GM18867 (cell line): ENCODE measurements at regions not wholly inside any gene's neighbourhood (a gene's known extent, or its start where the extent isn't known, plus 50 kb on each side); places are given as distances from the start of the nearest gene placed in this dataset.
"Not testable (repeated sequence)": the region's sequence is repeated elsewhere in the genome, so short reads cannot be mapped to it uniquely, and the experiment has no call there.

Experiments
- ATAC-seq: cut with Tn5 transposase; IDR thresholded peaks from one replicate; pipeline ENCODE4 v1.9.1; 2021; ENCODE audit warnings: mild to moderate bottlenecking, moderate library complexity; ENCODE audit not compliant: unreplicated experiment

DNA sequence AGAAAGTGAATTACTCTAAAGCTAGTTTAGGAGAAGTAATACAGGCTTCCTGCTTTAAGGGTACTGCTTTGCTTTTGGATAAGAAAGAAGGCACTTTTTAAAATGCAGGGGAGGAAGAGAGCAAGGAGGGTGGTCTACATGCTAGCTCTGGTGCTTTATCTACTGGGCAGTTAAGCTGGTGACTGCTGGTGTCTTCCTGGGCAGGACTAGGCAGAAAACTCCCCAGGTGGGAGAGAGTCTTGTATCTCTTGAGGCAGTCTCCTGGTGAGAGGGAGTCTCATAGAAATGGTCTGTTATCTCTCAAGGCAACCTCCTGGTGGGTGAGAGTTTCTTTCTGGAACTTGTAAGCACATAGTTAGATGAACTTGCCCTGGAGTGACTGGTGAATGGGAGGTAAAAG lies 953.9 kb upstream of the GOT2 start:
- no peak for ATAC-seq

GRCh38 chr16:59686405-59686804 lies 952.3 kb upstream of the GOT2 start:
- ATAC-seq: no peak

- no peak for ATAC-seq
Observed at GRCh38 chr16:59684911-59685310, 950.8 kb upstream of the GOT2 start.

GRCh38 chr16:59683709-59684108 lies 949.6 kb upstream of the GOT2 start:
- ATAC-seq: no peak

GRCh38 chr16:59665618-59666220 lies 931.6 kb upstream of the GOT2 start:
- ATAC-seq: no peak

GRCh38 chr16:59658572-59658971 lies 924.5 kb upstream of the GOT2 start:
- ATAC-seq: no peak

GRCh38 chr16:59655031-59655430 lies 920.9 kb upstream of the GOT2 start:
- no peak for ATAC-seq

DNA sequence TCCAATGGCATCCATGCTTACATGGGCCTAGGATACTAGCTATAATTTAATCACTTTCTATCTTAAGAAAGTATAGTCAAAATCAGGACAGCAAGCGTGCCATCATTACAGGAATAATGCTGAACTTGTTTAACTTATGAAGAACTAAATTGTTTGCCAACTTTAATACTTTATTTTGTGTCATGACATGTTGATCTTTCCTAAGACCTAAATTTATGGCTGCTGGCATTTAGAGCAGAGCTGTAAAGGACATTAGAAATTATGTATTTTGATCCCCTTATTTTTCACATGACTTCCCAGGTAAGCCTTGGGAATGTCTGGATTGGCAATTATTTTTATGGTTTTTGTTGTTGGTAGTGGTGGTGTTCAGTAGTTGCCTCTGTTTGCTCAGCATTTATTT lies 920.3 kb upstream of the GOT2 start:
- no peak for ATAC-seq

DNA sequence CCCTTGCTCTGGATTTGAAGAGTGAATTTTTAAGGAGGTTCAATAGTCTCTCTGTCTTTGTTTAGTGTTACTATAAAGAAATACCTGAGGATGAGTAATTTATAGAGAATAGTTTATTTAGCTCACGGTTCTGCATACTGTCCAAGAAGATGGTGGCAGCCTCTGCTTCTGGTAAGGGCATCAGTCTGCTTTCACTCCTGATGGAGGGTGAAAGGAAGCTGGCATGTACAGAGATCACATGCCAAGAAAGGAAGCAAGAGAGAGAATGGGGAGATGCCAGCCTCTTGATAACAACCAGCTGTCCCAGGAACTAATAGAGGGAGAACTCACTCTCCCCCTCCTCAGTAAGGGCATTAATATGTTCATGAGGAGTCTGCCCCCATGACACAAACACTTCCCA lies 917.5 kb upstream of the GOT2 start:
- no peak for ATAC-seq

- ATAC-seq: no peak
Observed at GRCh38 chr16:59645194-59645593, 911.1 kb upstream of the GOT2 start.

DNA sequence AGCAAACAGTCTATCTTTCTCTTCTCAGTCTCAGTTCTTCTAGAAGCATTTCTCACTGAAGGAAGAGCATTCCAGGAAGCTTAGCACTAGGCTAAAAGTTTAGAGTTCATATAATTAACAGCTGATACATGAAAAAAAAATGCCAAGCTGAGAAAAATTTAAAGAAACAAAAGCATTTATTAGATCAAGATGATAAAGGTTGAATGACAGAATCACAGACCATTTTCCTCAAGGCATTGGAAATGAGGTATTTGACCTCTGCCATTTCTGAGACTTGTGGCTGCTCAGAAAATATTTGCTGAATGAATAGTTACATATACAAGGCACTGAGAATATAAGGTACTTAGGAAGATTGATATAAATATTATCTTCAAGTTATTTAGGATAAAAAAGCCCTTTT lies 901.6 kb upstream of the GOT2 start:
- ATAC-seq: no peak

GRCh38 chr16:59634951-59635350 lies 900.8 kb upstream of the GOT2 start:
- ATAC-seq: no peak

- no peak for ATAC-seq
Observed at GRCh38 chr16:59634004-59634579, 900.0 kb upstream of the GOT2 start.

DNA sequence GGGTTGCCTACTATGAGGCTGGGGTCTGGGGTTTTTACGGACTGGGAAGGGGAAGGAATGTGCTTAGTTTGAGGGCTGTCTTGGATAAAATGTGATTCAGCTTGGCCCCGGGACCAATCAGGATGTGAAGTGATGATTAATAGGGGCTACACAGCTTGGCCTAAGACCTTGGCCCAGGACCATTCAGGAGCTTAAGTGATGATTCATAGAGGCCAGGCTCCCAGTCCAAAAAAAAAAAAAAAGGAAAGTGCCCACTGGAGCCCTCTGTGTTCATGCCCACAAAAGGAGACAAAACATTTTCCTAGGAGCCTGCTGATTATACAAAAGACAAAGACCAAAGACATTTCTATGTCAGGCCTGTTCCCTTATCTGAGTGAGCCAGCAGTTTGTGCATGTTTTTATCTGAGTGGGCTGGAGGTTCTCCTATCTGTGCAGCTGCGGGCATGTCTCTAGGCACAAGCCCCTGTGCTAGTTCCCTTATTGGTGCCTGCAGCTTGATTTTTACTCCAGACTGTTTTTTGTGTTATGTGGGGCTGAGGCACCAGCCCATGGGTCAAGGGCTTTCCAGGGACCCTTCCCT lies 898.2 kb upstream of the GOT2 start:
- ATAC-seq: no peak

DNA sequence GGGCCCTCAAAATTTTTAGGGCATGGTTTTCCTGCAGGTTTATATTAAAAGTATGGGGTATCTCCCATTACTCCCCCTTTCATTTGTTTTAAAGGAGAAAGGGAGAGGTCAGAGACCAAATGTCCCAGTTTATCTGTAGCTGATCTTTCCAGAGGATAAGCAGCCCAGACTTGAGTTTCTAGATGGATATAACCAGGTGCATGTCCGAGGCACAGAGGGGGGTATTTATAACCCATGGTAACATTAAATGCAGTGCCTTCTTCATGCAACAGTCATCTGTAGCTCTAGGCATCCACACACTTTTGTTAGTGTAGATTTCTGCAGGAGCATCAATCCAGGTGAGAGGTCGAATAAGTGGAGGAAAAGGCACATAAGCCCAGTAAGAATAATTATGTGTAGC lies 890.3 kb upstream of the GOT2 start:
- ATAC-seq: not testable (repeated sequence)

- no peak for ATAC-seq
Observed at GRCh38 chr16:59614466-59615240, 880.5 kb upstream of the GOT2 start.

DNA sequence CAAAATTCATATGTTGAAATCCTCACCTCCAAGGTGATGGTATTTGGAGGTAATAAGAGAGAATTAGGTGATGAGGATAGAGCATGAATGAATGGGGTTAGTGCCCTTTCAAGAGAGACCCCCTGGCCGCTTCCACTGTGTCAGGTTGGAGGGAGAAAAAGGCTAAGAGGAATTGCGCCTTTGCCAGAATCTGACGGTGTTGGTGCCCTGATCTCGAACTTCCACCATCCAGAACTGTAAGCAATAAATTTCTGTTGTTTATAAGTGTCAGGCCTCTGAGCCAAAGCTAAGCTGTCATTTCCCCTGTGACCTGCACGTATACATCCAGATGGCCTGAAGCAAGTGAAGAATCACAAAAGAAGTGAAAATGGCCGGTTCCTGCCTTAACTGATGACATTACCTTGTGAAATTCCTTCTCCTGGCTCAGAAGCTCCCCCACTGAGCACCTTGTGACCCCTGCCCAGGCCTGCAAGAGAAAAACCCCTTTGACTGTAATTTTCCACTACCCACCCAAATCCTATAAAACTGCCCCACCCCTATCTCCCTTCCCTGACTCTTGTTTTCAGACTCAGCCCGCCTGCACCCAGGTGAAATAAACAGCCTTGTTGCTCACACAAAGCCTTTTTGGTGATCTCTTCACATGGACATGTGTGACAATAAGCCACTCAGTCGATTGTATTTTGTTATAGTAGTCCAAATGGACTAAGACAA lies 878.9 kb upstream of the GOT2 start:
- not testable (repeated sequence) for ATAC-seq

GRCh38 chr16:59612094-59612493 lies 878.0 kb upstream of the GOT2 start:
- no peak for ATAC-seq

GRCh38 chr16:59611556-59611955 lies 877.4 kb upstream of the GOT2 start:
- ATAC-seq: no peak

- no peak for ATAC-seq
Observed at GRCh38 chr16:59605706-59606105, 871.6 kb upstream of the GOT2 start.

GRCh38 chr16:59604354-59604753 lies 870.2 kb upstream of the GOT2 start:
- no peak for ATAC-seq
